ENCODE measurements at regions not wholly inside any gene's neighbourhood (a gene's known extent, or its start where the extent isn't known, plus 50 kb on each side); places are given as distances from the start of the nearest gene placed in this dataset. TPM values are rescaled to one million over a fixed set of nuclear protein-coding genes. Genes with fewer than 3 reads are reported as not detected.

DNA sequence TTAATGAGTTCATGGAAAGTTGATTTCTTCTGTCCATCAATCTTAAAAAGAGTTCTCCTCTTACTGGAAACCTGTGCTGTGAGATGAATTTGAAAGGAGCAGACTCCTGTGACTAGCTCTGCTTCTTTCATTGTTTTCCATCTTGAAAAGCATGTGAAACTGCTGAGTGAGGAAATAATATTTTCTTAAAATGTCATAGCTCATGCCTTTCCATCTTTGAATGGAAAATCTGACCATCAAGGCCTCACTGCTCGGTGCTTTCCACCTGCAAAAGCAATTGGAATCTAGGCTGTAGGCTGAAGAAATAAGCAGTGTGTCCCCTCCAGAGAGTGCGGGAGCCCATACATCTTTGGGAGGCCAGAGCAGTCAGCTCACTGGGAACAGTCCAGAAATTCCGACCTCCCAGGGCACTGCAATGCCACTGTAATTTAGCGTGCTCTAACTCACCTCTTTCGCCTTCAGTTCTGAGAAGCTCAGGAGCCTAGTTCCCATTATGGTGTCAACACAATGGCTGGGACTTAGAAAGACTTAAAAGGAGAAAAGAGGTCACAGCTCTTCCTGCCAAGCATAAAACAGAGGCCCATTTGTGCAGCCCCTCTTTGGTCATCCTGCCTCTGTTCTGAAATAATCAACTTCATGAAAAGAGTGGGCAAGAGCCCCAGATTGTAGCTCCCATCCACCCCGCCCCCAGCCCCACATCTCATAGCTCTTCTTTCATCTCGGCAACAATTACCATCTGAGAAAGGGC is 50.4 kb upstream of the F3 start:
- Histone ChIP-seq H3K9me3 (ENCODE audit: control insufficient read depth in 2 of 3, insufficient read depth in 1 of 3, low read length in 3 of 3) (no peaks in the 10 kb centered on the region), H3K9ac (ENCODE audit: low read length in 3 of 3) (no peak overlapping the region), H3K4me1 (ENCODE audit: control insufficient read depth in 2 of 3, insufficient read depth in 2 of 3, low read depth in 1 of 3, low read length in 3 of 3) (no peaks in the 10 kb centered on the region), H3K4me3 (ENCODE audit: low read length in 3 of 3) (no peak overlapping the region), H3K36me3 (ENCODE audit: control insufficient read depth in 2 of 3, insufficient read depth in 3 of 3, low read length in 3 of 3) (no peaks in the 10 kb centered on the region), H3K27ac (ENCODE audit: low read depth in 2 of 2, low read length in 2 of 2) (no peak overlapping the region), H3K27me3 (ENCODE audit: control insufficient read depth, insufficient read depth, low read length) (no peaks in the 10 kb centered on the region)
- FAIRE-seq (no peak), DNase-seq (peak in 1 of 5 donors; percentile 26)
- intact Hi-C loops (cut with DNase I) = no loop called here
- TF ChIP-seq, protein P1, sequence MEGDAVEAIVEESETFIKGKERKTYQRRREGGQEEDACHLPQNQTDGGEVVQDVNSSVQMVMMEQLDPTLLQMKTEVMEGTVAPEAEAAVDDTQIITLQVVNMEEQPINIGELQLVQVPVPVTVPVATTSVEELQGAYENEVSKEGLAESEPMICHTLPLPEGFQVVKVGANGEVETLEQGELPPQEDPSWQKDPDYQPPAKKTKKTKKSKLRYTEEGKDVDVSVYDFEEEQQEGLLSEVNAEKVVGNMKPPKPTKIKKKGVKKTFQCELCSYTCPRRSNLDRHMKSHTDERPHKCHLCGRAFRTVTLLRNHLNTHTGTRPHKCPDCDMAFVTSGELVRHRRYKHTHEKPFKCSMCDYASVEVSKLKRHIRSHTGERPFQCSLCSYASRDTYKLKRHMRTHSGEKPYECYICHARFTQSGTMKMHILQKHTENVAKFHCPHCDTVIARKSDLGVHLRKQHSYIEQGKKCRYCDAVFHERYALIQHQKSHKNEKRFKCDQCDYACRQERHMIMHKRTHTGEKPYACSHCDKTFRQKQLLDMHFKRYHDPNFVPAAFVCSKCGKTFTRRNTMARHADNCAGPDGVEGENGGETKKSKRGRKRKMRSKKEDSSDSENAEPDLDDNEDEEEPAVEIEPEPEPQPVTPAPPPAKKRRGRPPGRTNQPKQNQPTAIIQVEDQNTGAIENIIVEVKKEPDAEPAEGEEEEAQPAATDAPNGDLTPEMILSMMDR (IDR thresholded peaks at IDR 0.05; ENCODE audit: borderline replicate concordance, extremely low read depth, insufficient read depth) = no peak

Small RNA genes lying in the stretch of these regions (microRNA-seq; reads per million reads assigned to microRNA genes)
- not detected for gene MIR378G

Data from kidney (tissue), 13 donors.